Neural cell (in vitro differentiated cells): ENCODE measurements at regions not wholly inside any gene's neighbourhood (a gene's known extent, or its start where the extent isn't known, plus 50 kb on each side); places are given as distances from the start of the nearest gene placed in this dataset.

Experiments used
- H2AFZ ChIP-seq: fragments of 200-600, 300-800 bp; sonication (generic), shearing (Covaris generic); 2 replicates; pipeline ENCODE4 v1.6.0; 2014; ENCODE audit warnings: low read depth, mild to moderate bottlenecking, antibody characterized with exemption, low read length, moderate library complexity
- H3F3A ChIP-seq: fragments of 200-600 bp; shearing (Covaris generic); 2 replicates; pipeline ENCODE4 v1.6.1; 2016; ENCODE audit warnings: mild to moderate bottlenecking, moderate library complexity, mixed read lengths, antibody characterized with exemption, low read length; ENCODE audit not compliant: insufficient read depth, poor library complexity, severe bottlenecking
- H3K27ac ChIP-seq: fragments of 200-600, 300-800 bp; sonication (generic), shearing (Covaris generic); 2 replicates; pipeline ENCODE4 v1.5.1; 2014; ENCODE audit warnings: mild to moderate bottlenecking, low read length, moderate library complexity
- H3K27me3 ChIP-seq: fragments of 300-800, 200-600 bp; sonication (generic), shearing (Covaris generic); 2 replicates; pipeline ENCODE4 v1.6.0; 2014; ENCODE audit warnings: mild to moderate bottlenecking, low read depth, low read length, moderate library complexity; ENCODE audit not compliant: insufficient read depth
- H3K36me3 ChIP-seq: fragments of 300-800, 200-600 bp; sonication (generic), shearing (Covaris generic); 2 replicates; pipeline ENCODE4 v1.5.1; 2014; ENCODE audit warnings: mild to moderate bottlenecking, antibody characterized with exemption, low read length, moderate library complexity; ENCODE audit not compliant: insufficient read depth
- H3K4me2 ChIP-seq: fragments of 300-800, 200-600 bp; sonication (generic), shearing (Covaris generic); 2 replicates; pipeline ENCODE4 v1.6.0; 2014; ENCODE audit warnings: mild to moderate bottlenecking, low read length
- H3K4me3 ChIP-seq: fragments of 300-800, 200-600 bp; sonication (generic), shearing (Covaris generic); 2 replicates; pipeline ENCODE4 v1.5.1; 2014; ENCODE audit warnings: mild to moderate bottlenecking, low read length, moderate library complexity
- H3K79me2 ChIP-seq: fragments of 200-600 bp; shearing (Covaris generic); replicated peaks from 2 replicates; pipeline ENCODE4 v1.6.0; 2014; ENCODE audit warnings: mild to moderate bottlenecking, low read length, moderate library complexity; ENCODE audit not compliant: insufficient read depth
- H3K9ac ChIP-seq: fragments of 300-800, 200-600 bp; sonication (generic), shearing (Covaris generic); 2 replicates; pipeline ENCODE4 v1.6.1; 2016; ENCODE audit warnings: mild to moderate bottlenecking, low read length, mixed read lengths
- H3K9me2 ChIP-seq: fragments of 200-600 bp; shearing (Covaris generic); 2 replicates; pipeline ENCODE4 v1.6.1; 2016; ENCODE audit warnings: mild to moderate bottlenecking, low read length, mixed read lengths; ENCODE audit not compliant: insufficient read depth
- H3K9me3 ChIP-seq: fragments of 200-600, 300-800 bp; sonication (generic), shearing (Covaris generic); 2 replicates; pipeline ENCODE4 v1.6.1; 2016; ENCODE audit warnings: mild to moderate bottlenecking, mixed run types, low read length, moderate library complexity, mixed read lengths
- H4K20me1 ChIP-seq: fragments of 200-600 bp; shearing (Covaris generic); 2 replicates; pipeline ENCODE4 v1.6.1; 2016; ENCODE audit warnings: mild to moderate bottlenecking, mixed run types; ENCODE audit not compliant: insufficient read depth
- EP300 ChIP-seq: fragments of 450-650 bp; conservative IDR thresholded peaks from 2 replicates; pipeline ENCODE4 v1.6.1; 2014; ENCODE audit warnings: antibody characterized with exemption, mild to moderate bottlenecking, moderate library complexity; ENCODE audit not compliant: poor library complexity, severe bottlenecking
- EZH2 ChIP-seq: fragments of 200-600, 300-800 bp; shearing (Covaris generic), sonication (generic); IDR thresholded peaks from 2 replicates; pipeline ENCODE4 v1.6.1; 2014; ENCODE audit warnings: antibody characterized with exemption, low read length, borderline replicate concordance, mild to moderate bottlenecking; ENCODE audit not compliant: insufficient read depth, poor library complexity, severe bottlenecking
- MXI1 ChIP-seq: fragments of 450-650 bp; conservative IDR thresholded peaks from 2 replicates; pipeline ENCODE4 v1.6.1; 2014; ENCODE audit warnings: antibody characterized with exemption, mild to moderate bottlenecking; ENCODE audit not compliant: poor library complexity, severe bottlenecking
- POLR2AphosphoS5 ChIP-seq: IDR thresholded peaks from 2 replicates; pipeline ENCODE4 v1.6.1; 2012
- RAD21 ChIP-seq: fragments of 450-650 bp; conservative IDR thresholded peaks from 2 replicates; pipeline ENCODE4 v1.6.1; 2014; ENCODE audit warnings: antibody characterized with exemption, mild to moderate bottlenecking, moderate library complexity
- SMC3 ChIP-seq: fragments of 450-650 bp; conservative IDR thresholded peaks from 2 replicates; pipeline ENCODE4 v1.6.1; 2014; ENCODE audit warnings: antibody characterized with exemption, mild to moderate bottlenecking, moderate library complexity; ENCODE audit not compliant: poor library complexity
- TAF1 ChIP-seq: IDR thresholded peaks from 2 replicates; pipeline ENCODE4 v1.6.1; 2012; ENCODE audit warnings: low read depth
- TF ChIP-seq, protein P1 (sequence below): IDR thresholded peaks from 2 replicates; pipeline ENCODE4 v1.6.1; 2012; ENCODE audit warnings: borderline replicate concordance
- TF ChIP-seq, protein P2 (sequence below): fragments of 450-650 bp; IDR thresholded peaks from 2 replicates; pipeline ENCODE4 v1.5.1; 2014; ENCODE audit warnings: antibody characterized with exemption, mild to moderate bottlenecking, moderate library complexity; ENCODE audit not compliant: poor library complexity, severe bottlenecking

DNA sequence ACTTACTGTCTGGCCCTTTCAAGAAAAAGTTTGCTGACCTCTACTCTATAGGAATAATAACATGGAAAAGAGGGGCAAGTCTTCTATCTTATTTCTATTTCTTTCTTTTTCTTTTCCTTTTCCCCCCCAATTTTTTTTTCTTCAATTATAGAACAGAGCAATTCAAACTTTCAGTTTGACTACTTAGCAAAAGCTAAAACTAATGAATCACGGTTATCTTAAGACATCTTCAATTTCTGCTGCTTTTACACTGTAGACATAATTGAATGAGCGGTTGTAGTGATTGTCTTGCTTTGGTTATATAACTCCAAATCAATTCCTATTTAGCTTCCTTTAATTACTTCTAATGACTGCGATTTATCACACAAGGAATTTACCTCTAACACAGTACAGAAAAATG, 74.3 kb upstream of the P2RY1 start:
- Histone ChIP-seq H2AFZ (no peak overlapping the region), H3K4me2 (no peak overlapping the region), H3K36me3 (no peaks in the 10 kb centered on the region), H3K9me2 (no peaks in the 10 kb centered on the region), H3K27me3 (no peaks in the 10 kb centered on the region), H3K9me3 (peaks cover 3% of the 10 kb centered on the region), H3K9ac (no peak overlapping the region), H3K4me3 (no peak overlapping the region), H4K20me1 (no peaks in the 10 kb centered on the region), H3K27ac (no peak overlapping the region), H3K79me2 (no peaks in the 10 kb centered on the region), H3F3A (no peaks in the 10 kb centered on the region)
- TF ChIP-seq POLR2AphosphoS5 (no peak), EZH2 (no peak), TAF1 (no peak), EP300 (no peak), RAD21 (no peak), SMC3 (no peak), MXI1 (no peak)
- TF ChIP-seq, protein P1, sequence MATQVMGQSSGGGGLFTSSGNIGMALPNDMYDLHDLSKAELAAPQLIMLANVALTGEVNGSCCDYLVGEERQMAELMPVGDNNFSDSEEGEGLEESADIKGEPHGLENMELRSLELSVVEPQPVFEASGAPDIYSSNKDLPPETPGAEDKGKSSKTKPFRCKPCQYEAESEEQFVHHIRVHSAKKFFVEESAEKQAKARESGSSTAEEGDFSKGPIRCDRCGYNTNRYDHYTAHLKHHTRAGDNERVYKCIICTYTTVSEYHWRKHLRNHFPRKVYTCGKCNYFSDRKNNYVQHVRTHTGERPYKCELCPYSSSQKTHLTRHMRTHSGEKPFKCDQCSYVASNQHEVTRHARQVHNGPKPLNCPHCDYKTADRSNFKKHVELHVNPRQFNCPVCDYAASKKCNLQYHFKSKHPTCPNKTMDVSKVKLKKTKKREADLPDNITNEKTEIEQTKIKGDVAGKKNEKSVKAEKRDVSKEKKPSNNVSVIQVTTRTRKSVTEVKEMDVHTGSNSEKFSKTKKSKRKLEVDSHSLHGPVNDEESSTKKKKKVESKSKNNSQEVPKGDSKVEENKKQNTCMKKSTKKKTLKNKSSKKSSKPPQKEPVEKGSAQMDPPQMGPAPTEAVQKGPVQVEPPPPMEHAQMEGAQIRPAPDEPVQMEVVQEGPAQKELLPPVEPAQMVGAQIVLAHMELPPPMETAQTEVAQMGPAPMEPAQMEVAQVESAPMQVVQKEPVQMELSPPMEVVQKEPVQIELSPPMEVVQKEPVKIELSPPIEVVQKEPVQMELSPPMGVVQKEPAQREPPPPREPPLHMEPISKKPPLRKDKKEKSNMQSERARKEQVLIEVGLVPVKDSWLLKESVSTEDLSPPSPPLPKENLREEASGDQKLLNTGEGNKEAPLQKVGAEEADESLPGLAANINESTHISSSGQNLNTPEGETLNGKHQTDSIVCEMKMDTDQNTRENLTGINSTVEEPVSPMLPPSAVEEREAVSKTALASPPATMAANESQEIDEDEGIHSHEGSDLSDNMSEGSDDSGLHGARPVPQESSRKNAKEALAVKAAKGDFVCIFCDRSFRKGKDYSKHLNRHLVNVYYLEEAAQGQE: no peak
- TF ChIP-seq, protein P2, sequence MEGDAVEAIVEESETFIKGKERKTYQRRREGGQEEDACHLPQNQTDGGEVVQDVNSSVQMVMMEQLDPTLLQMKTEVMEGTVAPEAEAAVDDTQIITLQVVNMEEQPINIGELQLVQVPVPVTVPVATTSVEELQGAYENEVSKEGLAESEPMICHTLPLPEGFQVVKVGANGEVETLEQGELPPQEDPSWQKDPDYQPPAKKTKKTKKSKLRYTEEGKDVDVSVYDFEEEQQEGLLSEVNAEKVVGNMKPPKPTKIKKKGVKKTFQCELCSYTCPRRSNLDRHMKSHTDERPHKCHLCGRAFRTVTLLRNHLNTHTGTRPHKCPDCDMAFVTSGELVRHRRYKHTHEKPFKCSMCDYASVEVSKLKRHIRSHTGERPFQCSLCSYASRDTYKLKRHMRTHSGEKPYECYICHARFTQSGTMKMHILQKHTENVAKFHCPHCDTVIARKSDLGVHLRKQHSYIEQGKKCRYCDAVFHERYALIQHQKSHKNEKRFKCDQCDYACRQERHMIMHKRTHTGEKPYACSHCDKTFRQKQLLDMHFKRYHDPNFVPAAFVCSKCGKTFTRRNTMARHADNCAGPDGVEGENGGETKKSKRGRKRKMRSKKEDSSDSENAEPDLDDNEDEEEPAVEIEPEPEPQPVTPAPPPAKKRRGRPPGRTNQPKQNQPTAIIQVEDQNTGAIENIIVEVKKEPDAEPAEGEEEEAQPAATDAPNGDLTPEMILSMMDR: no peak

DNA sequence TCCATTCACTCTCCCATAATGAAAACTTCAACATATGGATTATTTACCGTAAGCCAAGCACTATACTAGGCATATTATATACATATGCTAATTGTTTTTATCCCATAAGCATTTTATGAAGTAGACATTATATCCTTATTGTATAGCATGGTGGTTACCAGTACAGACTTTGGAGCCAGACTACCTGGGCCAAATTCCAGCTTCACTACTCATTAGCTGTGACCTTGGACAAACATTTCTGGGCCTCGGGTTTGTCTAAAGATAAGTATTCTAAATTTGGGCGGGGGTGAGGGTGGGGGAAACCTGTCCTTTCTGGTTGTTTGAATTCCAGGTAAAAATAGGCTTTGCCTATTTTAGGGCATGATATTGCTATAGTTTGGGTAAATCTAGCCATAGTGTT, 66.5 kb upstream of the P2RY1 start:
- Histone ChIP-seq H3K27ac (peak overlapping the region; percentile 67), H3K9me2 (no peaks in the 10 kb centered on the region), H3F3A (no peaks in the 10 kb centered on the region), H3K36me3 (no peaks in the 10 kb centered on the region), H3K4me3 (no peak overlapping the region), H3K79me2 (no peaks in the 10 kb centered on the region), H3K9me3 (peaks cover 6% of the 10 kb centered on the region), H3K27me3 (no peaks in the 10 kb centered on the region), H4K20me1 (no peaks in the 10 kb centered on the region), H3K9ac (no peak overlapping the region), H2AFZ (no peak overlapping the region), H3K4me2 (no peak overlapping the region)
- no peak for TF ChIP-seq EP300
- no peak for TF ChIP-seq RAD21
- TF ChIP-seq, protein P1: no peak
- TF ChIP-seq, protein P2: no peak
- TF ChIP-seq SMC3: no peak
- no peak for TF ChIP-seq TAF1
- TF ChIP-seq POLR2AphosphoS5: no peak
- TF ChIP-seq MXI1: no peak
- no peak for TF ChIP-seq EZH2
